HL-60 (cell line): ENCODE measurements at regions not wholly inside any gene's neighbourhood (a gene's known extent, or its start where the extent isn't known, plus 50 kb on each side); places are given as distances from the start of the nearest gene placed in this dataset.

ENCODE experiments used
- CTCF ChIP-seq: IDR thresholded peaks from one replicate; pipeline ENCODE4 v1.5.1; 2011; ENCODE audit warnings: low read length, control low read depth, inconsistent platforms; ENCODE audit not compliant: insufficient read depth
- GABPA ChIP-seq: IDR thresholded peaks from 2 replicates; pipeline ENCODE4 v1.6.1; 2012; ENCODE audit warnings: low read depth
- POLR2AphosphoS5 ChIP-seq: IDR thresholded peaks from 2 replicates; pipeline ENCODE4 v1.6.1; 2012; ENCODE audit warnings: low read depth
- SPI1 ChIP-seq: IDR thresholded peaks from 2 replicates; pipeline ENCODE4 v1.6.1; 2012; ENCODE audit warnings: low read depth, mild to moderate bottlenecking, borderline replicate concordance
- TF ChIP-seq, protein P1 (sequence below): IDR thresholded peaks from 2 replicates; pipeline ENCODE4 v1.6.1; 2012; ENCODE audit warnings: low read depth; ENCODE audit not compliant: insufficient replicate concordance

- TF ChIP-seq CTCF (no peak), POLR2AphosphoS5 (no peak), GABPA (no peak), SPI1 (no peak)
- TF ChIP-seq, protein P1, sequence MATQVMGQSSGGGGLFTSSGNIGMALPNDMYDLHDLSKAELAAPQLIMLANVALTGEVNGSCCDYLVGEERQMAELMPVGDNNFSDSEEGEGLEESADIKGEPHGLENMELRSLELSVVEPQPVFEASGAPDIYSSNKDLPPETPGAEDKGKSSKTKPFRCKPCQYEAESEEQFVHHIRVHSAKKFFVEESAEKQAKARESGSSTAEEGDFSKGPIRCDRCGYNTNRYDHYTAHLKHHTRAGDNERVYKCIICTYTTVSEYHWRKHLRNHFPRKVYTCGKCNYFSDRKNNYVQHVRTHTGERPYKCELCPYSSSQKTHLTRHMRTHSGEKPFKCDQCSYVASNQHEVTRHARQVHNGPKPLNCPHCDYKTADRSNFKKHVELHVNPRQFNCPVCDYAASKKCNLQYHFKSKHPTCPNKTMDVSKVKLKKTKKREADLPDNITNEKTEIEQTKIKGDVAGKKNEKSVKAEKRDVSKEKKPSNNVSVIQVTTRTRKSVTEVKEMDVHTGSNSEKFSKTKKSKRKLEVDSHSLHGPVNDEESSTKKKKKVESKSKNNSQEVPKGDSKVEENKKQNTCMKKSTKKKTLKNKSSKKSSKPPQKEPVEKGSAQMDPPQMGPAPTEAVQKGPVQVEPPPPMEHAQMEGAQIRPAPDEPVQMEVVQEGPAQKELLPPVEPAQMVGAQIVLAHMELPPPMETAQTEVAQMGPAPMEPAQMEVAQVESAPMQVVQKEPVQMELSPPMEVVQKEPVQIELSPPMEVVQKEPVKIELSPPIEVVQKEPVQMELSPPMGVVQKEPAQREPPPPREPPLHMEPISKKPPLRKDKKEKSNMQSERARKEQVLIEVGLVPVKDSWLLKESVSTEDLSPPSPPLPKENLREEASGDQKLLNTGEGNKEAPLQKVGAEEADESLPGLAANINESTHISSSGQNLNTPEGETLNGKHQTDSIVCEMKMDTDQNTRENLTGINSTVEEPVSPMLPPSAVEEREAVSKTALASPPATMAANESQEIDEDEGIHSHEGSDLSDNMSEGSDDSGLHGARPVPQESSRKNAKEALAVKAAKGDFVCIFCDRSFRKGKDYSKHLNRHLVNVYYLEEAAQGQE: no peak
Measured at GRCh38 chr5:40010436-40010835, 585.7 kb upstream of the DAB2 start.
